ENCODE measurements at regions not wholly inside any gene's neighbourhood (a gene's known extent, or its start where the extent isn't known, plus 50 kb on each side); places are given as distances from the start of the nearest gene placed in this dataset.

- H3K36me3 ChIP-seq (ENCODE audit: insufficient read depth), result no peaks in the 10 kb centered on the region; the same call in 1 of the 2 replicates
- no peaks in the 10 kb centered on the region for H3K4me1 ChIP-seq (ENCODE audit: low read depth, poor library complexity, severe bottlenecking)
- H3K9ac ChIP-seq, result no peak overlapping the region
- no peaks in the 10 kb centered on the region for H3K27me3 ChIP-seq (ENCODE audit: insufficient read depth, low read depth)
- no peaks in the 10 kb centered on the region for H4K20me1 ChIP-seq (ENCODE audit: insufficient read depth)
- no peak overlapping the region for H3K27ac ChIP-seq
- TF ChIP-seq CTCF (conservative IDR thresholded peaks at IDR 0.05; ENCODE audit: low read depth, low read length), result no peak
- no peaks in the 10 kb centered on the region for H3K79me2 ChIP-seq (ENCODE audit: insufficient read depth, low read depth)
- no peak overlapping the region for H3K4me3 ChIP-seq (IDR thresholded peaks at IDR 0.05; ENCODE audit: insufficient read depth, low read depth, low read length)
- no peak overlapping the region for H3K4me2 ChIP-seq
- H2AFZ ChIP-seq (ENCODE audit: low read depth), result no peak overlapping the region
Measured at GRCh38 chr5:98624145-98624880, 149.2 kb upstream of the RGMB start.

GRCh38 chr5:98627121-98627520, 146.3 kb upstream of the RGMB start:
- Histone ChIP-seq H3K36me3 (ENCODE audit: insufficient read depth) (no peaks in the 10 kb centered on the region), H3K27ac (no peak overlapping the region), H3K4me1 (ENCODE audit: low read depth, poor library complexity, severe bottlenecking) (no peaks in the 10 kb centered on the region), H2AFZ (ENCODE audit: low read depth) (no peak overlapping the region), H3K27me3 (ENCODE audit: insufficient read depth, low read depth) (no peaks in the 10 kb centered on the region), H3K79me2 (ENCODE audit: insufficient read depth, low read depth) (no peaks in the 10 kb centered on the region), H3K9ac (no peak overlapping the region), H4K20me1 (ENCODE audit: insufficient read depth) (no peaks in the 10 kb centered on the region), H3K4me3 (IDR thresholded peaks at IDR 0.05; ENCODE audit: insufficient read depth, low read depth, low read length) (no peak overlapping the region), H3K4me2 (no peak overlapping the region)
- no peak for TF ChIP-seq CTCF (conservative IDR thresholded peaks at IDR 0.05; ENCODE audit: low read depth, low read length)

GRCh38 chr5:98630621-98631020, 142.8 kb upstream of the RGMB start:
- H3K27ac ChIP-seq, result no peak overlapping the region
- H3K27me3 ChIP-seq (ENCODE audit: insufficient read depth, low read depth), result no peaks in the 10 kb centered on the region
- H3K9ac ChIP-seq, result no peak overlapping the region
- H3K4me1 ChIP-seq (ENCODE audit: low read depth, poor library complexity, severe bottlenecking), result no peaks in the 10 kb centered on the region
- no peak overlapping the region for H3K4me3 ChIP-seq (IDR thresholded peaks at IDR 0.05; ENCODE audit: insufficient read depth, low read depth, low read length)
- H4K20me1 ChIP-seq (ENCODE audit: insufficient read depth), result no peaks in the 10 kb centered on the region
- H3K4me2 ChIP-seq, result no peak overlapping the region
- no peaks in the 10 kb centered on the region for H3K79me2 ChIP-seq (ENCODE audit: insufficient read depth, low read depth)
- H3K36me3 ChIP-seq (ENCODE audit: insufficient read depth), result no peaks in the 10 kb centered on the region
- TF ChIP-seq CTCF (conservative IDR thresholded peaks at IDR 0.05; ENCODE audit: low read depth, low read length), result no peak
- no peak overlapping the region for H2AFZ ChIP-seq (ENCODE audit: low read depth)

- Histone ChIP-seq H3K79me2 (ENCODE audit: insufficient read depth, low read depth) (no peaks in the 10 kb centered on the region), H3K9ac (no peak overlapping the region), H3K4me1 (ENCODE audit: low read depth, poor library complexity, severe bottlenecking) (no peaks in the 10 kb centered on the region), H3K27me3 (ENCODE audit: insufficient read depth, low read depth) (no peaks in the 10 kb centered on the region), H2AFZ (ENCODE audit: low read depth) (no peak overlapping the region), H4K20me1 (ENCODE audit: insufficient read depth) (no peaks in the 10 kb centered on the region), H3K27ac (no peak overlapping the region), H3K4me2 (no peak overlapping the region), H3K4me3 (IDR thresholded peaks at IDR 0.05; ENCODE audit: insufficient read depth, low read depth, low read length) (no peak overlapping the region), H3K36me3 (ENCODE audit: insufficient read depth) (no peaks in the 10 kb centered on the region)
- no peak for TF ChIP-seq CTCF (conservative IDR thresholded peaks at IDR 0.05; ENCODE audit: low read depth, low read length)
Measured at GRCh38 chr5:98631311-98632054, 142.0 kb upstream of the RGMB start.

Data from KMS-11 (cell line).